ENCODE measurements at regions not wholly inside any gene's neighbourhood (a gene's known extent, or its start where the extent isn't known, plus 50 kb on each side); places are given as distances from the start of the nearest gene placed in this dataset.

- TF ChIP-seq CTCF (IDR thresholded peaks at IDR 0.05) (no peak), POLR2A (IDR thresholded peaks at IDR 0.05) (no peak)
Measured at GRCh38 chr7:15832996-15833395, 146.5 kb upstream of the MEOX2 start.
